H1 (cell line): ENCODE measurements at regions not wholly inside any gene's neighbourhood (a gene's known extent, or its start where the extent isn't known, plus 50 kb on each side); places are given as distances from the start of the nearest gene placed in this dataset.
"Not testable (repeated sequence)": the region's sequence is repeated elsewhere in the genome, so short reads cannot be mapped to it uniquely, and the experiment has no call there.

Experiments
- CTCF ChIA-PET: fragments of 300-600 bp; sonication (Branson Sonifier 250); formaldehyde crosslinking; loops from one replicate; lab custom pipeline; 2021; ENCODE audit not compliant: partially characterized antibody; lab: Charles Lee
- POLR2A ChIA-PET: fragments of 300-600 bp; sonication (Branson Sonifier 250); formaldehyde crosslinking; loops from one replicate; lab custom pipeline; 2021; ENCODE audit warnings: inconsistent platforms; ENCODE audit not compliant: partially characterized antibody; lab: Charles Lee
- DNase-seq, 2 experiments: peaks; one replicate each; pipeline versions ENCODE4 v3.0.0 to v3.0.0-alpha.2; 2010 to 2022; ENCODE audit warnings: low spot score in 2 of 2, low read depth in 1 of 2, mixed read lengths in 1 of 2
- FAIRE-seq: peaks from 2 replicates; lab custom pipeline; 2011; peaks lifted over from hg19 to GRCh38; lab: Jason Lieb, UNC
- H2AFZ ChIP-seq: 2 replicates; pipeline ENCODE4 v1.8.1; 2012; ENCODE audit warnings: low read length, inconsistent platforms
- H2AK5ac ChIP-seq: 2 replicates; pipeline ENCODE4 v1.6.1; 2013; ENCODE audit warnings: low read depth, low read length
- H2BK120ac ChIP-seq: replicated peaks from 2 replicates; pipeline ENCODE3; 2013; ENCODE audit warnings: low read depth, low read length, inconsistent platforms
- H2BK12ac ChIP-seq: 2 replicates; pipeline ENCODE4 v1.6.1; 2013; ENCODE audit warnings: low read depth, low read length
- H2BK15ac ChIP-seq: 2 replicates; pipeline ENCODE4 v1.6.1; 2013; ENCODE audit warnings: low read length
- H2BK20ac ChIP-seq: 2 replicates; pipeline ENCODE4 v1.6.1; 2013; ENCODE audit warnings: low read length
- H2BK5ac ChIP-seq: 2 replicates; pipeline ENCODE4 v1.6.1; 2013; ENCODE audit warnings: low read depth, low read length
- H3K14ac ChIP-seq: 2 replicates; pipeline ENCODE4 v1.6.1; 2013; ENCODE audit warnings: inconsistent platforms; ENCODE audit not compliant: insufficient read length
- H3K18ac ChIP-seq: 2 replicates; pipeline ENCODE4 v1.6.1; 2013; ENCODE audit warnings: low read length; ENCODE audit errors: extremely low read depth
- H3K23ac ChIP-seq: 2 replicates; pipeline ENCODE4 v1.6.1; 2013; ENCODE audit warnings: inconsistent platforms; ENCODE audit not compliant: insufficient read length
- H3K23me2 ChIP-seq: 2 replicates; pipeline ENCODE4 v1.6.1; 2013; ENCODE audit warnings: low read depth, low read length
- H3K27ac ChIP-seq: 2 replicates; pipeline ENCODE4 v1.6.1; 2011; ENCODE audit warnings: low read depth, low read length, inconsistent platforms
- H3K27me3 ChIP-seq, 4 experiments: replicated peaks in 1 of 4; 1 replicate in 1 of 4; 2 replicates in 3 of 4; pipeline versions ENCODE4 v1.6.1 to v1.8.1; 2011 to 2013; ENCODE audit warnings: low read length in 3 of 4, mild to moderate bottlenecking in 3 of 4, inconsistent platforms in 2 of 4, mixed read lengths in 2 of 4, moderate library complexity in 1 of 4; ENCODE audit not compliant: control insufficient read depth in 3 of 4, insufficient read depth in 3 of 4; ENCODE audit errors: extremely low read depth in 1 of 4
- H3K36me3 ChIP-seq, 4 experiments: 2 replicates each; pipeline versions ENCODE4 v1.6.1 to v1.8.1; 2011 to 2013; ENCODE audit warnings: mild to moderate bottlenecking in 4 of 4, low read length in 3 of 4, moderate library complexity in 2 of 4, control low read depth in 1 of 4, inconsistent platforms in 1 of 4; ENCODE audit not compliant: insufficient read depth in 4 of 4, control insufficient read depth in 2 of 4
- H3K4ac ChIP-seq: replicated peaks from 2 replicates; pipeline ENCODE3; 2013; ENCODE audit warnings: low read length, low read depth, mixed read lengths, inconsistent platforms; ENCODE audit not compliant: insufficient read length
- H3K4me1 ChIP-seq, 4 experiments: replicated peaks in 1 of 4; 1 replicate in 1 of 4; 2 replicates in 3 of 4; pipeline versions ENCODE4 v1.6.1 to v1.8.1; 2011 to 2013; ENCODE audit warnings: low read length in 3 of 4, inconsistent platforms in 2 of 4, mixed read lengths in 1 of 4; ENCODE audit not compliant: insufficient read depth in 4 of 4, control insufficient read depth in 3 of 4
- H3K4me2 ChIP-seq, 2 experiments: 2 replicates each; pipeline versions ENCODE4 v1.6.1 to v1.8.1; 2011 to 2013; ENCODE audit warnings: low read depth in 2 of 2, low read length in 2 of 2, control low read depth in 1 of 2, inconsistent platforms in 1 of 2, mild to moderate bottlenecking in 1 of 2; ENCODE audit not compliant: insufficient read depth in 1 of 2
- H3K4me3 ChIP-seq, 4 experiments: fragments of 200-600, 300-600 bp in 1 of 4; sonication (generic), shearing (Covaris generic), sonication (Bioruptor Twin) in 1 of 4; 2 replicates each; pipeline versions ENCODE4 v1.5.1 to v1.8.1; 2011 to 2016; ENCODE audit warnings: low read length in 4 of 4, low read depth in 3 of 4, control low read depth in 2 of 4, inconsistent platforms in 2 of 4, mild to moderate bottlenecking in 2 of 4, mixed read lengths in 1 of 4, moderate library complexity in 1 of 4; ENCODE audit not compliant: insufficient read depth in 2 of 4; ENCODE audit errors: extremely low read depth in 1 of 4
- H3K56ac ChIP-seq: replicated peaks from 2 replicates; pipeline ENCODE3; 2013; ENCODE audit warnings: low read depth, mild to moderate bottlenecking, mixed read lengths, low read length, inconsistent platforms; ENCODE audit not compliant: insufficient read length
- H3K79me1 ChIP-seq: 2 replicates; pipeline ENCODE4 v1.6.1; 2013; ENCODE audit warnings: low read depth, low read length, control low read depth
- H3K79me2 ChIP-seq, 2 experiments: 2 replicates each; pipeline versions ENCODE4 v1.6.1 to v1.8.1; 2012 to 2013; ENCODE audit warnings: low read length in 2 of 2, mild to moderate bottlenecking in 2 of 2, inconsistent platforms in 1 of 2; ENCODE audit not compliant: insufficient read depth in 2 of 2, control insufficient read depth in 1 of 2
- H3K9ac ChIP-seq, 4 experiments: replicated peaks in 1 of 4; 1 replicate in 1 of 4; 2 replicates in 3 of 4; pipeline versions ENCODE4 v1.6.1 to v1.8.1; 2011 to 2013; ENCODE audit warnings: low read depth in 3 of 4, low read length in 3 of 4, control low read depth in 2 of 4, mild to moderate bottlenecking in 2 of 4, moderate library complexity in 2 of 4, inconsistent platforms in 1 of 4; ENCODE audit errors: extremely low read depth in 1 of 4
- H3K9me3 ChIP-seq, 2 experiments: 2 replicates each; pipeline versions ENCODE4 v1.6.1 to v1.8.1; 2012 to 2013; ENCODE audit warnings: mild to moderate bottlenecking in 2 of 2, moderate library complexity in 2 of 2, control low read depth in 1 of 2, inconsistent platforms in 1 of 2, low read depth in 1 of 2, low read length in 1 of 2, mixed read lengths in 1 of 2; ENCODE audit not compliant: insufficient read depth in 2 of 2
- H4K20me1 ChIP-seq, 2 experiments: replicated peaks in 1 of 2; 2 replicates each; pipeline versions ENCODE3 to v1.8.1; 2011 to 2013; ENCODE audit warnings: inconsistent platforms in 2 of 2, low read length in 2 of 2, mild to moderate bottlenecking in 1 of 2; ENCODE audit not compliant: insufficient read depth in 2 of 2, control insufficient read depth in 1 of 2
- H4K5ac ChIP-seq: 2 replicates; pipeline ENCODE4 v1.6.1; 2013; ENCODE audit warnings: low read length, low read depth, mixed read lengths, inconsistent platforms; ENCODE audit not compliant: insufficient read length
- H4K8ac ChIP-seq: 2 replicates; pipeline ENCODE4 v1.8.0; 2013; ENCODE audit warnings: mild to moderate bottlenecking, moderate library complexity, low read length, inconsistent platforms; ENCODE audit not compliant: insufficient read depth; ENCODE audit errors: extremely low read depth
- H4K91ac ChIP-seq: replicated peaks from 2 replicates; pipeline ENCODE3; 2013; ENCODE audit warnings: low read length, mixed read lengths, inconsistent platforms; ENCODE audit not compliant: insufficient read length
- RBBP5 ChIP-seq: IDR thresholded peaks from 2 replicates; pipeline ENCODE4 v1.7.1; 2012; ENCODE audit warnings: low read depth, mild to moderate bottlenecking, inconsistent platforms, low read length, moderate library complexity, borderline replicate concordance
- SIRT6 ChIP-seq: IDR thresholded peaks from one replicate; pipeline ENCODE4 v1.7.1; 2012; ENCODE audit warnings: low read length, inconsistent platforms
- SIX5 ChIP-seq: IDR thresholded peaks from 2 replicates; pipeline ENCODE4 v1.6.1; 2011; ENCODE audit warnings: mild to moderate bottlenecking, low read depth, low read length
- TAF1 ChIP-seq: IDR thresholded peaks from 2 replicates; pipeline ENCODE4 v1.6.1; 2011; ENCODE audit warnings: mild to moderate bottlenecking, low read depth, low read length
- WGBS, 2 experiments: shearing (Covaris generic) in 1 of 2; methylation state at CpG; one replicate each; pipeline versions ENCODE4 v1.1.6 to v1.1.7; 2013 to 2015; ENCODE audit warnings: low lambda C conversion rate in 2 of 2, mixed read lengths in 2 of 2, inconsistent platforms in 1 of 2, low coverage in 1 of 2, missing lambda C conversion rate in 1 of 2; ENCODE audit not compliant: insufficient replicate concordance in 2 of 2, insufficient coverage in 1 of 2, insufficient read length in 1 of 2; ENCODE audit errors: extremely low coverage in 1 of 2, missing lambda C conversion rate in 1 of 2; 5-methylcytosine and 5-hydroxymethylcytosine counted together
- TF ChIP-seq, protein P1 (sequence below): IDR thresholded peaks from 2 replicates; pipeline ENCODE4 v1.6.1; 2011; ENCODE audit warnings: low read depth, mild to moderate bottlenecking, low read length; ENCODE audit not compliant: insufficient read depth

- TF ChIP-seq, protein P1, sequence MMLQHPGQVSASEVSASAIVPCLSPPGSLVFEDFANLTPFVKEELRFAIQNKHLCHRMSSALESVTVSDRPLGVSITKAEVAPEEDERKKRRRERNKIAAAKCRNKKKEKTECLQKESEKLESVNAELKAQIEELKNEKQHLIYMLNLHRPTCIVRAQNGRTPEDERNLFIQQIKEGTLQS, result no peak
- TF ChIP-seq SIRT6 (no peak), SIX5 (no peak), TAF1 (no peak), RBBP5 (no peak)
- TF ChIP-seq, all 59 proteins: peak for 0
Observed at GRCh38 chr3:4914464-4914863, 64.8 kb upstream of the BHLHE40 start (continued).

DNA sequence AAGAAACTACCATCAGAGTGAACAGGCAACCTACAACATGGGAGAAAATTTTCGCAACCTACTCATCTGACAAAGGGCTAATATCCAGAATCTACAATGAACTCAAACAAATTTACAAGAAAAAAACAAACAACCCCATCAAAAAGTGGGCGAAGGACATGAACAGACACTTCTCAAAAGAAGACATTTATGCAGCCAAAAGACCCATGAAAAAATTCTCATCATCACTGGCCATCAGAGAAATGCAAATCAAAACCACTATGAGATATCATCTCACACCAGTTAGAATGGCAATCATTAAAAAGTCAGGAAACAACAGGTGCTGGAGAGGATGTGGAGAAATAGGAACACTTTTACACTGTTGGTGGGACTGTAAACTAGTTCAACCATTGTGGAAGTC is 57.6 kb upstream of the BHLHE40 start:
- H3K23ac ChIP-seq, H3K36me3 ChIP-seq, FAIRE-seq, H3K27me3 ChIP-seq, H4K8ac ChIP-seq, H4K5ac ChIP-seq, H3K23me2 ChIP-seq, H3K18ac ChIP-seq, H3K79me1 ChIP-seq, H3K4me1 ChIP-seq, H2BK12ac ChIP-seq, H4K20me1 ChIP-seq, H3K4ac ChIP-seq, H3K4me3 ChIP-seq, H3K9me3 ChIP-seq, H3K9ac ChIP-seq, H2BK20ac ChIP-seq, DNase-seq, H2AK5ac ChIP-seq, H2BK5ac ChIP-seq, H3K4me2 ChIP-seq, H3K27ac ChIP-seq, H2AFZ ChIP-seq, H2BK120ac ChIP-seq, H3K56ac ChIP-seq, POLR2A ChIA-PET, H3K79me2 ChIP-seq, H3K14ac ChIP-seq, CTCF ChIA-PET, H4K91ac ChIP-seq, H2BK15ac ChIP-seq: not testable (repeated sequence)
- WGBS, 2 experiments, result no CpG with 5 or more reads among the region's 2 CpGs
